GDM1 (cell line): ENCODE measurements at regions not wholly inside any gene's neighbourhood (a gene's known extent, or its start where the extent isn't known, plus 50 kb on each side); places are given as distances from the start of the nearest gene placed in this dataset.

Experiments
- DNase-seq: peaks from one replicate; lab custom pipeline; 2025; lab: John Stamatoyannopoulos, UW

DNA sequence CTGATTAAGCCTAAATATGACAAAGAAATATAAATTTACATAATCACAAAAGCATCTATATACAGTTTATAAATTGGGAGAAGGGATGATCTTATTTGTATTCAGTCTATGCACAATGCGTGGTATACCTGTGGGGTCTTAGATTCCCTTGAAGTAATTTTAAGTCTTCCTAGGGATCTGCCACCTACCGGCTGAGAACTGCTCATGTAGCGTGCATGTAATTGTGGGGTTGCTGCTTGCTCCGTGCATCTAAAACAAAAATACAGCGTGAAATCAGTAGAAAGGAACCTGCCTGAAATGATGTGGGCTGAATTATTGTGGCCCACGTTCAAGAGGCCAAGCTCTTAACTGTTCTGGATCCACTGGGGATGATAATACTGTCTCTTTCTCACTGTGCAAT, 187.3 kb downstream of the MBOAT1 start:
- DNase-seq: no peak

DNA sequence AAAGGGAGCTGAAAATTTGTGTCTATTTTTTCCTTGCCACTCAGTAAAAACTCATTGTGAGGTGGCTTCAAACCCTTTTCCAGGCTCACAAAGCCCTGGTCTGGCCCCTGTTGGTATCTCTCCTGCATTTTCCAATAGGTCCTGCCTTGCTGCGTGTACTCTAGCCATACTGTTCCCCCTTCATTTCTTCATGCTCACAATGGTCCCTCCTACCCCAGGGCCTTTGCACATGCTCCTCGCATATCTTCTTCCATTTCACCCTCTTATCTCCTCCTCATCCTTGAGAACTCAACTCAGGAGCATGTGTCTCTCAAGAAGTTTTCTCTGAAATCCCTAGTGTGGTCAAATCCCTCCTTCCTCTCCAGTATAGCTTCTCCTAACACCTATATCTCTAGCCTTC, 186.6 kb downstream of the MBOAT1 start:
- DNase-seq: no peak

DNA sequence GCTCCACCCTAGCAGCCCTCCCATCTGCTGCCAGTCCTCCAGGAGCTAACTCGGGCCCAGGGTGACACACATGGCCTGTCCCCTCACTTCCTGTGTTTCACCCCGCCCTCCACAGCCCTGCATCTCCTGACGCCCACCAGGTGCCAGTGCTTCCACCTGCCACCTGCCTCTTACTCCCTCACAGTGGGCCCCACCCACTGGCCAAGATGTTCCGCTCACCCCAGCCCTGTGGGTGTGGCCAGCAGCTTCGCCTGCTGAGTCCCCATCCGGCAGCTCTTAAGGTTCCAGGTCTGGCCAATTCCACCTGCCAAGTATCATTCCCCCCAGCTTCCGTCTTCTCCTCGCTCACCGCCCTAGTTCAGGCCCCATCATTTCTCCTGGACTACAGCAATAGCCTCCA, 184.1 kb downstream of the MBOAT1 start:
- no peak for DNase-seq

DNA sequence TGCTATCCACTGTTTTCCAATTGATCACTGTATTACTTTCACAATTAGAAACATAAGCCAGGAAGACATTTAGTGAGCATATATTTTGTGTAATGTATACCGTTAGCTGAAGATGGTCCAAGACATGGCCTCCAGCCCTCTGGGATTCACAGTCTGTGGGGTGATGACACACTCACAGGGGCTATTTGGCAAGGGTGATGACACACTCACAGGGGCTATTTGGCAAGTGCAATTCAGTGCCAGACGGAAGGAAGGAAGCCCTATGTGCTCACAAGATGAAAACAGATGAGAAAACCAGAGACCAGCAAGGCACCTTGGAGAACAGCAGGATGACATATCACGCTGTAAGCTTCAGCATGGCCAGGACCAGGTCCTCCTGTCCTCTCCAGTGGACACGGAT, 183.7 kb downstream of the MBOAT1 start:
- DNase-seq: no peak

DNA sequence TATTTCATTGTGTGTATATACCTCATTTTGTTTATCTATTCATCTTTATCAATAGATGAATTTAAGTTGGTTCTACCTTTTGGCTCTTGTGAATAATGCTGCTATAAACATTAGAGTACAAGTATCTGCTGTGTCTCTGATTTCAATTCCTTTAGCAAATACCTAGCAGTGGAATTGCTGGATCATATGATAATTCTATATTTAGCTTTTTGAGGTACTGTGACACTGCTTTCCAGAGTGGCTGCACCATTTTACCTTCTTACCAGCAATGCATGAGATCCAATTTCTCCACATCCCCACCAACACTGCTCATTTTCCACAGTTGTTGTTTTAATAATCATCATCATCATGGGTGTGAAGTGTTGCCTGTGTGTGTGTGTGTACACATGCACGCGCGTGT, 182.3 kb downstream of the MBOAT1 start:
- no peak for DNase-seq

DNA sequence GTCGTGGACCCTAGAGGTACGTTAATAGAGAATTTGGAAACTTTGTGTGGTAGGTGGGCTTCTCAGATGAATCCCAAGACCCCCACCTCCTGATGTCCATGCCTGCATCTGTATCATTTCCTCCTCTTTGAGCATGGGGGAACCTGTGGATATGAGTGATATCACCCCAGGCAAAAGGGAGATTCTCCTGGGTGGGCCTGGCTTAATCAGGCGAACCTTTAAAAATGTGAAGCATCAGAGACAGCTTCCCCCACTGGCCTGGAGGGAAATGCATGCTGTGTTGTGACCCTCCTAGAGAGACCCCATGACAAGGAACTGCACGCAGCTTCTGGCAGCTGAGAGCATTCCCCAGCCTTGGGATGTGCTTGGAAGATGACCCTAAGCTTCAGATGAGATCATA, 180.9 kb downstream of the MBOAT1 start:
- DNase-seq: no peak

- DNase-seq: no peak
These were observed 178.4 kb downstream of the MBOAT1 start for GRCh38 chr6:20033697-20034407.

DNA sequence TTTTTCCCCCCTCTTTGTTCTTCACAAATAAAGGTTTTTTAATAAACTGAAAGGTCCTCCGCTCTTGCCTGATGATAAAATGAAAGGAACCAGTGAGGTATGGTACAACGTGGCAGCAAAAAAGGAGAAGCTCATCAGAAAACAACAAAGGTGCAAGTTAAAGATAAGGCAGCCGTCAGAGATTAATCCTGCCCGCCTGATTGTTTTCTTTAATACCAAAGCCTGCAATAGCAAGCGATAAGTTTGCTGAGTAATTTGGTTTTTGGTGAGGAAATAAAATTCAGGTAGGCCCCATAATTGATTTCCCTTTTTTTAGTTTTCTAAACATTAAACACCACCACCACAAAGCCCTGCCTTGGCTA, 177.9 kb downstream of the MBOAT1 start:
- DNase-seq: peak; percentile 30

DNA sequence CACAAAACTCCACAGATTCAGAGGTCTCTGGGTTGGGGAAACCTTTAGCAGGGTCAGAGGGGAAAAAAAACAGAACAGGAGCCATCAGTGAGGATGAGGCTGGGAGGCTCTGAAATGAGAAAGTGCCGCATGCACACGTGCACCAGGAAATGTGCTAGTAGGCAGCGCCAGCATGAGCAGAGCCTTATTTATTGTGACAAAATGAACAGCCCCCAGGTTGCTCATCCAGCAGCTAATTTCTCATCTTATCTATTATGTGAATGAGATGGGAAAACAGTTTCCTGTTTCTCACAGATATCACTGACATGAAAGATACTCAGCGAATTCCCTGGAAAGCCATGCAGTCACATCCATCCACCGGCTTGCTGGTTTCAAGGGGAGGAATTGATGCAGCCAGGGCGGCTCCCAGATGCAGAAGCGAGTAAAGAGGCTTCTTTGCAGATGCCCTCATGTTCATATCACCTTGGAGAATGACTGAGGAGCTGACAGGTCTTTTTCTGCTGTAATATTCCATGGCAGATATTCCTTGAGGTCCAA, 176.1 kb downstream of the MBOAT1 start:
- no peak for DNase-seq

DNA sequence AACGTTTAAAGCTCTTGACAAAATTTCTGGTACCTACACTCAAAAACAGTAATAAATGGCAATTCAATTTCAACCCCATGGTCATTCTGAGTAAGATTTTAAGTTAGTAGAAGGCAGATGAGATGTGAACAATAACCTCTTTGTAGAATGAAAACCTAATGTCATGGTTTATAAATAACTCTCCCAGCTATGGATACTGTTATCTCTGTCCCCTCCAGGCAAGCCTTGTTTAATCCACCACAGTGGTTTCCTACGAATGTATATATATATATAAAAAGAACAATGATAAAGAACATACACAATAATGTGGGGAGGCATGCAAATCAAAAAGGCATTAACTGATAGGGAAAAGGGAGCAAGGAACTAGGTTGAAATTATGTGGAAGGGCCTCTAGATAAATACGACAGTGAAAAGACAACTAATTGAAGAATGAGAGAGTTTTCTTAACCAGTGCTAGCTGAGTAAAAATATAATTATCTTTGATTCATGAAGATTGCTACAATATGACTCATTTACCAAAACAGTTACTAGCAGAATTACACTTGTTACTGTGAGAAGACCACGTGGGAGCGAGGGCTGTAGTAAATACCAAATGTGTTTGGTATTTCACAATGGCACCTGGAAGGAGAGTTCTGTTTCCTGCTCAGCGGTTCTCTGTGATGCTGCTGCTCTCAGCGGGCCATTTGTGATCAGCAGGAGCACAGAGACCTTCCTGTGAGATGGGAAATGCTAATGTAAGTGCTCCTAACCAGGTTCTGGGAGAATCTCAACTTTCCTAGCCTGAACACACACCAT, 173.7 kb downstream of the MBOAT1 start:
- no peak for DNase-seq

DNA sequence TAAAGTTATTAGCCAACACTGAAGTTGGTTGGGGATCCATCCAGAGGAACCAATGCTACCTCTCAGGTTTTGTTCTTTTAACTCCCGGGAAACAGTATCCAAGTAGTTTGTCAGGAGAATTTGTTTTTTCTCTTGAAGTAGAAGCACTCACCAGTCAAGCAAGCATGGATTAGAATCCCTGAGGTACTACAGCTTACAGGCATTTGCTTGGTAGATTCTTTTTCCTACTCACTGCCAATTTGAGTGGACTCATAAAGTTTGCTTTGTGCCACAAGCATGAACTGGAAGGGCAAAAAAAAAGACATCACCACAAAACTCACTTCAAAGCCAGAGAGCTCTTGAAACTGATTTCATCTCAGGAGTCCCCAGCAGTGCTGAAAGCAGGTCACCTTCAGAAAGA, 167.4 kb downstream of the MBOAT1 start:
- no peak for DNase-seq
